GM12872 (cell line): ENCODE measurements at regions not wholly inside any gene's neighbourhood (a gene's known extent, or its start where the extent isn't known, plus 50 kb on each side); places are given as distances from the start of the nearest gene placed in this dataset.

Experiments
- TF ChIP-seq, protein P1 (sequence below): IDR thresholded peaks from 3 replicates; pipeline ENCODE4 v1.5.1; 2011; ENCODE audit warnings: low read depth, mild to moderate bottlenecking, low read length, moderate library complexity; ENCODE audit not compliant: insufficient read depth

- TF ChIP-seq, protein P1, sequence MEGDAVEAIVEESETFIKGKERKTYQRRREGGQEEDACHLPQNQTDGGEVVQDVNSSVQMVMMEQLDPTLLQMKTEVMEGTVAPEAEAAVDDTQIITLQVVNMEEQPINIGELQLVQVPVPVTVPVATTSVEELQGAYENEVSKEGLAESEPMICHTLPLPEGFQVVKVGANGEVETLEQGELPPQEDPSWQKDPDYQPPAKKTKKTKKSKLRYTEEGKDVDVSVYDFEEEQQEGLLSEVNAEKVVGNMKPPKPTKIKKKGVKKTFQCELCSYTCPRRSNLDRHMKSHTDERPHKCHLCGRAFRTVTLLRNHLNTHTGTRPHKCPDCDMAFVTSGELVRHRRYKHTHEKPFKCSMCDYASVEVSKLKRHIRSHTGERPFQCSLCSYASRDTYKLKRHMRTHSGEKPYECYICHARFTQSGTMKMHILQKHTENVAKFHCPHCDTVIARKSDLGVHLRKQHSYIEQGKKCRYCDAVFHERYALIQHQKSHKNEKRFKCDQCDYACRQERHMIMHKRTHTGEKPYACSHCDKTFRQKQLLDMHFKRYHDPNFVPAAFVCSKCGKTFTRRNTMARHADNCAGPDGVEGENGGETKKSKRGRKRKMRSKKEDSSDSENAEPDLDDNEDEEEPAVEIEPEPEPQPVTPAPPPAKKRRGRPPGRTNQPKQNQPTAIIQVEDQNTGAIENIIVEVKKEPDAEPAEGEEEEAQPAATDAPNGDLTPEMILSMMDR: no peak
These were observed 242.9 kb upstream of the TMEFF2 start for GRCh38 chr2:192437653-192438052.

GRCh38 chr2:192424243-192424642 is 229.5 kb upstream of the TMEFF2 start:
- TF ChIP-seq, protein P1: no peak

DNA sequence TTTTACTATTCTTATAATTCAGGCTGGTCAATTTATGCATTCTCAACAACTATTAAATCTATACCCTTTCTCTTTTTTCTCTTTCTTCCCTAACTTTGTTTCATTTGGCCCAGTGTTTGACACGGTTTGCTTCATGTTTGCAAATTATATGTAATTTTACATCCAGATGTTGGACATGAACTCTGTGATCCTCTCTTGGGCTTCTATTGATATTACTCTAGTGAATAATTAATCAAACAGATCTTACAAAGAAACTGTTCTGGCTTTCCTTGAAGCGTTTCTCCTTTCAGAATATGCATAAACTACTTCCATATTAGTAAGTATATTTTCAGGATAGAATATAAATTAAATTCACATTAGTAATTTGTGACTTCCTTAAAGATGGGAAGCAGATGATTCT is 225.1 kb upstream of the TMEFF2 start:
- TF ChIP-seq, protein P1: no peak

- TF ChIP-seq, protein P1: no peak
These were observed 221.3 kb upstream of the TMEFF2 start for GRCh38 chr2:192416060-192416459.

DNA sequence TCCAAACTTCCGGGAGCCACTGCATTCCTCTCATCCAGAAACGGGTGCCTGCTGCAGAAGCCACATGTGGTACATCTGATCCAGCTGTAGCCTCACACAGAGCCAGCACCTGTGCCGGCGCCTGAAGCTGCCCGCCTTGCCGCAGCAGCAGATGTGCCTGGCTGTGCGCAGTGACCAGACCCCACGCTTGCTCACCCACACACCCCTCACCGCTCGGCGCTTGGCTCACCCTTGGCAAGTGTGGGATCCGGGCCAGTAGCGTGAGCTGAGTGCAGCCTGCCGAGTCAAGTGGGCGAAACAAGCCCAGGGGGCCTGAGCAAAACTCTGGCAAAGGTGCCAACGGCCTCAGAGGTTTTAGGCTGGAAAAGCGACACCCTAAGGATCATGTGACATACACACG is 220.1 kb upstream of the TMEFF2 start:
- TF ChIP-seq, protein P1: no peak

GRCh38 chr2:192413812-192414681 is 219.3 kb upstream of the TMEFF2 start:
- TF ChIP-seq, protein P1: no peak

DNA sequence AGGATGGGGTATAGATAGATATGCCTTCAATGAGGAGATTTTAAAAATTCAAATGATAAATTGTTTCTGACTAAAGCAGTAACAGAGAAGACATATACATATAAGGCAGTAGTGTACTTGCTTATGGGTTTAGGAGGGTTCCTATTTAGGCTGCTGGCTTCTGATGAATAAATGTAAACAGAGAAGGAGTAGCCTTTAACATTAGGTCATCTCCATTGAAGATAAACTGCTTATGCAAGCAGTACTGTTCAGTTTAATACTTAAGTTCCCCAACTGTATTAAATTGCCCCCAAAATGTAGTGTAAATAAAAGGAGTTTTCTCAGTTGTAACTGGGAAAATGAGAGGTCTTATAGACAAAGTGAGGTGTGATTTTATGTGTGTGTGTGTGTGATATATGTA is 217.7 kb upstream of the TMEFF2 start:
- TF ChIP-seq, protein P1: no peak
